ENCODE measurements at regions not wholly inside any gene's neighbourhood (a gene's known extent, or its start where the extent isn't known, plus 50 kb on each side); places are given as distances from the start of the nearest gene placed in this dataset.

DNA sequence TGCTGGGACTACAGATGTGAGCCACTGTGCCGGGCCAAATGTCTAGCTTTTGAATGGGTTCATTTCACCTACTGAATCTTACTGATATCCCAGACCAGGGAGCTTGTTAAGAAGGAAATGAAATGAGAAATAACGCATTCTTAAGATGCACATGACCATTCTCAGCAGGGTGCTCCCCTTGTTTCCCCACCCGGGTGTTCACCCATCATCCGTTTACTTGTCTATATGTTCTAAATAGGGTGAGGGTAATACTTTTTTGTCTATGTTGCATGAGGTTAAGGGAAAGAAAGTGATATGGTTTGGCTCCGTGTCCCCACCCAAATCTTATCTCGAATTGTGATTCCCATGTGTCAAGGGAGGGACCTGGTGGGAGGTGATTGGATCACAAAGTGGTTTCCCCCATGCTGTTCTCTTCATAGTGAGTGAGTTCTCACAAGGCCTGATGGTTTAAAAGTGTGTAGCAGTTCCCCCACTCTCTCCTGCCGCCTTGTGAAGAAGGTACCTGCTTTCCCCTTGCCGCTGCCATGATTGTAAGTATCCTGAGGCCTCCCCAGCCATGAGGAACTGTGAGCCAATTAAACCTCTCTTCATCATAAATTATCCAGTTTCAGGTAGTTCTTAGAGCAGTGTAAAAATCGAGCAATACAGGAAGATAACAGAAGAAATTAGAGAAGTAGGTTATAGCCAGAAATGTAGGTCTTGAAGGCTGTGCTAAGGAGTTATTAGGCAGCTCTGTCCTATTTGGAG lies 129.1 kb downstream of the DDX1 start:
- FAIRE-seq = no peak

DNA sequence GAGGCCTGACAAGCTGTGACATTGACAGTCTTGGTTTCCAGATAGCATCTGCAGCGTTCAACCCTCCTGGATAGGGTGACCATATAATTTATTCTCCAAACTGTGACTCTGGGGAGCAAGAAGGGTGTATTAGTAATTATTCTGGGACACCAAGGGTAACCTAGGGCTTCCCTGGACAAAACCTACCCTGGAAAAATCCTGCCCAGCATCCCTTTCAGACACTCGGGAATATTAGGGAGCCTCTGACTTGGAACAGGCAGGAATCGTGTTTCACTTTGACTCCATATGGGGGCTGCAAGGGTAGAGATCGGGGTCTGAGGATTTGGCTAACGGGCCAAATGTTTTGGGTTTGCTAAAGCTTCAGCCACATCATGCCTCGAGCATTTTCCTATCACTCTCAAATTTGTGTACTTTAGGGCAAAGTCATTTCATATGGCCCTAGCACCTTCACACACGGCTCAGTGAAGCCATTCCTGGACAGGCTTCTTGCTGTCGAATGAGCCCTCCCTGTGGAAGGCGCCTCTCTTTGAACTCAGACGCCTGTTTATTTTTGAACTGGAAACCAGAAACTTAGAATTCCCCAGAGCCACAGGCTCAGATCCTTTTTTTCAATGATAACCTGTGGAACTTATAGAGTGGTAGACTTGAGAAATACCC lies 129.9 kb downstream of the DDX1 start:
- no peak for FAIRE-seq

DNA sequence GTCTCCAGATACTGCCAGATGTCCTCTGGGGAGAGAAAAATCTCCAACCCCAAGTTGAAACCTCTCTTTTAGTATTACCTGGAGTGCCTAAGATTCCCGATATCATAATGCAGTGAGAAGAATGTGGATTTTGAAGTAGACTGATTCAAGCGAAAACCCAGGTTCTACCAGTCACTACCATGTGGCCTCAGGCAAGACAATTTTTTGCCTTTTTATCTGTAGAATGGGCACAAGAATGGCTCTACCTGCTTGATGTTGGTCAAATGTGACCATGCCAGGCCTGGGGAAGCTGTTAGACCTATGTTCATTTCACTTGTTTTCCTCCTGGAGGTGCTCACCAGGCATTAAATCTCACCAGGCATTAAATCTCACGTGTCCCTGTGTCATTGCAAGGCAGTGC lies 131.3 kb downstream of the DDX1 start:
- FAIRE-seq = no peak

GRCh38 chr2:15724235-15724634 lies 132.6 kb downstream of the DDX1 start:
- no peak for FAIRE-seq

- no peak for FAIRE-seq
Measured at GRCh38 chr2:15725101-15725781, 133.6 kb downstream of the DDX1 start.

- no peak for FAIRE-seq
Measured at GRCh38 chr2:15725782-15726112, 134.1 kb downstream of the DDX1 start.

DNA sequence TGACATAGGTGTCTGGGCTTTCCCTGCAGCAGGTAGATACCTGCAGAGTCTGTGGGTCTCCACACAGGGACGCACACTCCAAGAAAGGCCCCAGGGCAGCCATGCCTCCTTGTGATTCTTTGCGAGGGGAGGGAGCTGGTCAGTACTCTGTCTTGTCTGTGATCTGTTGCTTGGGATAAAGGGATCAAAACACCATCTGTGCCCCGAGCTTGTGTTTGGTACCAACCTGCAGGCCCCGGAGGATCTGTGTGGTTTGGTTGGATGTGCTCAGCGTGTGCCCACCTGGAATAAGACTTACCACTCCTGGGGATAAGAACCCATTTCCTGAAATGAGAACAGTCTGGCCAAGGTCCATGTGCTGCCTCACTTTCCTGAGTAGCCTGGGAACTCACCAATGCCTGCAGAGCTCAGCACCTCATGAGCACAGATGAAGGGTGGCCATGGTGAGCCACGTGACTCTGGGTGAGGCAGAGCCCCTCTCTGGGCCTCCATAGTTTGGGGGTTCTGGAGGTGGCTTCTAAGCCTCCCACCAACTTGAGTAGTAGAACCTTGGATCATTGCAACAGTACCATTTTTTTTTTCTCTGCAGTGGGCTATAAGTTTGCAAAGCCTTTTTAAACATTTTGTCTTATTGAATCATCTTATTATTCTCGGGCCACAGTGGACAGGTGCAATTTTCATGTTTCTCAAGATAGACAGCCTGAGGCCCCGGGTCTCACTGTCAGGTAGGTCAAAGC lies 134.8 kb downstream of the DDX1 start:
- FAIRE-seq = no peak

- FAIRE-seq = no peak
Measured at GRCh38 chr2:15727396-15728244, 136.0 kb downstream of the DDX1 start.

- no peak for FAIRE-seq
Measured at GRCh38 chr2:15728245-15728938, 136.7 kb downstream of the DDX1 start.

GRCh38 chr2:15729001-15729400 lies 137.3 kb downstream of the DDX1 start:
- FAIRE-seq = no peak

- FAIRE-seq = no peak
Measured at GRCh38 chr2:15729709-15730544, 138.3 kb downstream of the DDX1 start.

- FAIRE-seq = peak; percentile 79
Measured at GRCh38 chr2:15730545-15731212, 139.0 kb downstream of the DDX1 start.

- no peak for FAIRE-seq
Measured at GRCh38 chr2:15731213-15731888, 139.7 kb downstream of the DDX1 start.

DNA sequence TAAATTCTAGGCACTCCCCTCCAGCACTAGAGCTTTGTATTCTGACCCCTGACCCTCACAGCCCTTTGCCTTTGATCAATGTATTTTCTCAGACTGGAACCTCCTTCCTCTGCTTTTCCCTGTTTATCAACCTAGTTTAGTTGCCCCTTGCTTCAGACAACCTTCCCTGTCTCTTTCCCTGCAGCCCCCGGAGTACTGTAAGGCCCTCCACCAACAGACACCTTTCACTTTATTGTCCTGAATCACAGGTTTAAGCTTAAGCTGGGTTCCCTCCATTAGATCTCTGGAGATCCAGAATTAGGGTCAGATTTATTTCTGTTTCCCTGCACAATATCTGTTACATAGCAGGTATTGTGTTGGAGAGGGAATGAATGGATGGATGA lies 140.2 kb downstream of the DDX1 start:
- FAIRE-seq = no peak

- FAIRE-seq = no peak
Measured at GRCh38 chr2:15732341-15733077, 140.8 kb downstream of the DDX1 start.

GRCh38 chr2:15733867-15734673 lies 142.4 kb downstream of the DDX1 start:
- FAIRE-seq = no peak

- FAIRE-seq = no peak
Measured at GRCh38 chr2:15734674-15735483, 143.2 kb downstream of the DDX1 start.
